H1 (cell line): ENCODE measurements at regions not wholly inside any gene's neighbourhood (a gene's known extent, or its start where the extent isn't known, plus 50 kb on each side); places are given as distances from the start of the nearest gene placed in this dataset.
A peak's percentile ranks its signal among the peaks of the same experiment; 100 is the strongest.

Source experiments
- CTCF ChIA-PET: fragments of 300-600 bp; sonication (Branson Sonifier 250); formaldehyde crosslinking; loops from one replicate; lab custom pipeline; 2021; ENCODE audit not compliant: partially characterized antibody; lab: Charles Lee
- POLR2A ChIA-PET: fragments of 300-600 bp; sonication (Branson Sonifier 250); formaldehyde crosslinking; loops from one replicate; lab custom pipeline; 2021; ENCODE audit warnings: inconsistent platforms; ENCODE audit not compliant: partially characterized antibody; lab: Charles Lee
- DNase-seq, 2 experiments: peaks; one replicate each; pipeline versions ENCODE4 v3.0.0 to v3.0.0-alpha.2; 2010 to 2022; ENCODE audit warnings: low spot score in 2 of 2, low read depth in 1 of 2, mixed read lengths in 1 of 2
- FAIRE-seq: peaks from 2 replicates; lab custom pipeline; 2011; peaks lifted over from hg19 to GRCh38; lab: Jason Lieb, UNC
- H2AFZ ChIP-seq: 2 replicates; pipeline ENCODE4 v1.8.1; 2012; ENCODE audit warnings: low read length, inconsistent platforms
- H2AK5ac ChIP-seq: 2 replicates; pipeline ENCODE4 v1.6.1; 2013; ENCODE audit warnings: low read depth, low read length
- H2BK120ac ChIP-seq: replicated peaks from 2 replicates; pipeline ENCODE3; 2013; ENCODE audit warnings: low read depth, low read length, inconsistent platforms
- H2BK12ac ChIP-seq: 2 replicates; pipeline ENCODE4 v1.6.1; 2013; ENCODE audit warnings: low read depth, low read length
- H2BK15ac ChIP-seq: 2 replicates; pipeline ENCODE4 v1.6.1; 2013; ENCODE audit warnings: low read length
- H2BK20ac ChIP-seq: 2 replicates; pipeline ENCODE4 v1.6.1; 2013; ENCODE audit warnings: low read length
- H2BK5ac ChIP-seq: 2 replicates; pipeline ENCODE4 v1.6.1; 2013; ENCODE audit warnings: low read depth, low read length
- H3K14ac ChIP-seq: 2 replicates; pipeline ENCODE4 v1.6.1; 2013; ENCODE audit warnings: inconsistent platforms; ENCODE audit not compliant: insufficient read length
- H3K18ac ChIP-seq: 2 replicates; pipeline ENCODE4 v1.6.1; 2013; ENCODE audit warnings: low read length; ENCODE audit errors: extremely low read depth
- H3K23ac ChIP-seq: 2 replicates; pipeline ENCODE4 v1.6.1; 2013; ENCODE audit warnings: inconsistent platforms; ENCODE audit not compliant: insufficient read length
- H3K23me2 ChIP-seq: 2 replicates; pipeline ENCODE4 v1.6.1; 2013; ENCODE audit warnings: low read depth, low read length
- H3K27ac ChIP-seq: 2 replicates; pipeline ENCODE4 v1.6.1; 2011; ENCODE audit warnings: low read depth, low read length, inconsistent platforms
- H3K27me3 ChIP-seq, 4 experiments: replicated peaks in 1 of 4; 1 replicate in 1 of 4; 2 replicates in 3 of 4; pipeline versions ENCODE4 v1.6.1 to v1.8.1; 2011 to 2013; ENCODE audit warnings: low read length in 3 of 4, mild to moderate bottlenecking in 3 of 4, inconsistent platforms in 2 of 4, mixed read lengths in 2 of 4, moderate library complexity in 1 of 4; ENCODE audit not compliant: control insufficient read depth in 3 of 4, insufficient read depth in 3 of 4; ENCODE audit errors: extremely low read depth in 1 of 4
- H3K36me3 ChIP-seq, 4 experiments: 2 replicates each; pipeline versions ENCODE4 v1.6.1 to v1.8.1; 2011 to 2013; ENCODE audit warnings: mild to moderate bottlenecking in 4 of 4, low read length in 3 of 4, moderate library complexity in 2 of 4, control low read depth in 1 of 4, inconsistent platforms in 1 of 4; ENCODE audit not compliant: insufficient read depth in 4 of 4, control insufficient read depth in 2 of 4
- H3K4ac ChIP-seq: replicated peaks from 2 replicates; pipeline ENCODE3; 2013; ENCODE audit warnings: low read length, low read depth, mixed read lengths, inconsistent platforms; ENCODE audit not compliant: insufficient read length
- H3K4me1 ChIP-seq, 4 experiments: replicated peaks in 1 of 4; 1 replicate in 1 of 4; 2 replicates in 3 of 4; pipeline versions ENCODE4 v1.6.1 to v1.8.1; 2011 to 2013; ENCODE audit warnings: low read length in 3 of 4, inconsistent platforms in 2 of 4, mixed read lengths in 1 of 4; ENCODE audit not compliant: insufficient read depth in 4 of 4, control insufficient read depth in 3 of 4
- H3K4me2 ChIP-seq, 2 experiments: 2 replicates each; pipeline versions ENCODE4 v1.6.1 to v1.8.1; 2011 to 2013; ENCODE audit warnings: low read depth in 2 of 2, low read length in 2 of 2, control low read depth in 1 of 2, inconsistent platforms in 1 of 2, mild to moderate bottlenecking in 1 of 2; ENCODE audit not compliant: insufficient read depth in 1 of 2
- H3K4me3 ChIP-seq, 4 experiments: fragments of 200-600, 300-600 bp in 1 of 4; sonication (generic), shearing (Covaris generic), sonication (Bioruptor Twin) in 1 of 4; 2 replicates each; pipeline versions ENCODE4 v1.5.1 to v1.8.1; 2011 to 2016; ENCODE audit warnings: low read length in 4 of 4, low read depth in 3 of 4, control low read depth in 2 of 4, inconsistent platforms in 2 of 4, mild to moderate bottlenecking in 2 of 4, mixed read lengths in 1 of 4, moderate library complexity in 1 of 4; ENCODE audit not compliant: insufficient read depth in 2 of 4; ENCODE audit errors: extremely low read depth in 1 of 4
- H3K56ac ChIP-seq: replicated peaks from 2 replicates; pipeline ENCODE3; 2013; ENCODE audit warnings: low read depth, mild to moderate bottlenecking, mixed read lengths, low read length, inconsistent platforms; ENCODE audit not compliant: insufficient read length
- H3K79me1 ChIP-seq: 2 replicates; pipeline ENCODE4 v1.6.1; 2013; ENCODE audit warnings: low read depth, low read length, control low read depth
- H3K79me2 ChIP-seq, 2 experiments: 2 replicates each; pipeline versions ENCODE4 v1.6.1 to v1.8.1; 2012 to 2013; ENCODE audit warnings: low read length in 2 of 2, mild to moderate bottlenecking in 2 of 2, inconsistent platforms in 1 of 2; ENCODE audit not compliant: insufficient read depth in 2 of 2, control insufficient read depth in 1 of 2
- H3K9ac ChIP-seq, 4 experiments: replicated peaks in 1 of 4; 1 replicate in 1 of 4; 2 replicates in 3 of 4; pipeline versions ENCODE4 v1.6.1 to v1.8.1; 2011 to 2013; ENCODE audit warnings: low read depth in 3 of 4, low read length in 3 of 4, control low read depth in 2 of 4, mild to moderate bottlenecking in 2 of 4, moderate library complexity in 2 of 4, inconsistent platforms in 1 of 4; ENCODE audit errors: extremely low read depth in 1 of 4
- H3K9me3 ChIP-seq, 2 experiments: 2 replicates each; pipeline versions ENCODE4 v1.6.1 to v1.8.1; 2012 to 2013; ENCODE audit warnings: mild to moderate bottlenecking in 2 of 2, moderate library complexity in 2 of 2, control low read depth in 1 of 2, inconsistent platforms in 1 of 2, low read depth in 1 of 2, low read length in 1 of 2, mixed read lengths in 1 of 2; ENCODE audit not compliant: insufficient read depth in 2 of 2
- H4K20me1 ChIP-seq, 2 experiments: replicated peaks in 1 of 2; 2 replicates each; pipeline versions ENCODE3 to v1.8.1; 2011 to 2013; ENCODE audit warnings: inconsistent platforms in 2 of 2, low read length in 2 of 2, mild to moderate bottlenecking in 1 of 2; ENCODE audit not compliant: insufficient read depth in 2 of 2, control insufficient read depth in 1 of 2
- H4K5ac ChIP-seq: 2 replicates; pipeline ENCODE4 v1.6.1; 2013; ENCODE audit warnings: low read length, low read depth, mixed read lengths, inconsistent platforms; ENCODE audit not compliant: insufficient read length
- H4K8ac ChIP-seq: 2 replicates; pipeline ENCODE4 v1.8.0; 2013; ENCODE audit warnings: mild to moderate bottlenecking, moderate library complexity, low read length, inconsistent platforms; ENCODE audit not compliant: insufficient read depth; ENCODE audit errors: extremely low read depth
- H4K91ac ChIP-seq: replicated peaks from 2 replicates; pipeline ENCODE3; 2013; ENCODE audit warnings: low read length, mixed read lengths, inconsistent platforms; ENCODE audit not compliant: insufficient read length
- ASH2L ChIP-seq: fragments of 200-600, 300-600 bp; sonication (generic); IDR thresholded peaks from one replicate; pipeline ENCODE4 v1.7.1; 2017; ENCODE audit warnings: low read length
- ATF3 ChIP-seq: IDR thresholded peaks from 2 replicates; pipeline ENCODE4 v1.6.1; 2011; ENCODE audit warnings: low read depth, mild to moderate bottlenecking, low read length; ENCODE audit not compliant: insufficient read depth
- BCL11A ChIP-seq, 2 experiments: IDR thresholded peaks; one replicate each; pipeline ENCODE4 v1.6.1; 2011; ENCODE audit warnings: low read depth in 2 of 2, low read length in 2 of 2, mild to moderate bottlenecking in 2 of 2
- BRCA1 ChIP-seq: IDR thresholded peaks from 2 replicates; pipeline ENCODE4 v1.6.1; 2012; ENCODE audit warnings: low read depth, low read length, improper control_type of control experiment
- CEBPB ChIP-seq: IDR thresholded peaks from 2 replicates; pipeline ENCODE4 v1.6.1; 2012; ENCODE audit warnings: low read depth, low read length
- FOSL1 ChIP-seq: IDR thresholded peaks from 2 replicates; pipeline ENCODE4 v1.6.1; 2011; ENCODE audit warnings: mild to moderate bottlenecking, low read depth, low read length, moderate library complexity; ENCODE audit not compliant: insufficient read depth
- JUN ChIP-seq: IDR thresholded peaks from 2 replicates; pipeline ENCODE4 v1.6.1; 2011; ENCODE audit warnings: low read depth, mild to moderate bottlenecking, improper control_type of control experiment, low read length
- JUND ChIP-seq: IDR thresholded peaks from 2 replicates; pipeline ENCODE4 v1.6.1; 2011; ENCODE audit warnings: mild to moderate bottlenecking, improper control_type of control experiment, low read length
- YY1 ChIP-seq: IDR thresholded peaks from 2 replicates; pipeline ENCODE4 v1.6.1; 2011; ENCODE audit warnings: low read depth, mild to moderate bottlenecking, low read length
- WGBS, 2 experiments: shearing (Covaris generic) in 1 of 2; methylation state at CpG; one replicate each; pipeline versions ENCODE4 v1.1.6 to v1.1.7; 2013 to 2015; ENCODE audit warnings: low lambda C conversion rate in 2 of 2, mixed read lengths in 2 of 2, inconsistent platforms in 1 of 2, low coverage in 1 of 2, missing lambda C conversion rate in 1 of 2; ENCODE audit not compliant: insufficient replicate concordance in 2 of 2, insufficient coverage in 1 of 2, insufficient read length in 1 of 2; ENCODE audit errors: extremely low coverage in 1 of 2, missing lambda C conversion rate in 1 of 2; 5-methylcytosine and 5-hydroxymethylcytosine counted together
- TF ChIP-seq, protein P1 (sequence below): IDR thresholded peaks from 2 replicates; pipeline ENCODE4 v1.6.1; 2012; ENCODE audit warnings: low read length, inconsistent platforms

DNA sequence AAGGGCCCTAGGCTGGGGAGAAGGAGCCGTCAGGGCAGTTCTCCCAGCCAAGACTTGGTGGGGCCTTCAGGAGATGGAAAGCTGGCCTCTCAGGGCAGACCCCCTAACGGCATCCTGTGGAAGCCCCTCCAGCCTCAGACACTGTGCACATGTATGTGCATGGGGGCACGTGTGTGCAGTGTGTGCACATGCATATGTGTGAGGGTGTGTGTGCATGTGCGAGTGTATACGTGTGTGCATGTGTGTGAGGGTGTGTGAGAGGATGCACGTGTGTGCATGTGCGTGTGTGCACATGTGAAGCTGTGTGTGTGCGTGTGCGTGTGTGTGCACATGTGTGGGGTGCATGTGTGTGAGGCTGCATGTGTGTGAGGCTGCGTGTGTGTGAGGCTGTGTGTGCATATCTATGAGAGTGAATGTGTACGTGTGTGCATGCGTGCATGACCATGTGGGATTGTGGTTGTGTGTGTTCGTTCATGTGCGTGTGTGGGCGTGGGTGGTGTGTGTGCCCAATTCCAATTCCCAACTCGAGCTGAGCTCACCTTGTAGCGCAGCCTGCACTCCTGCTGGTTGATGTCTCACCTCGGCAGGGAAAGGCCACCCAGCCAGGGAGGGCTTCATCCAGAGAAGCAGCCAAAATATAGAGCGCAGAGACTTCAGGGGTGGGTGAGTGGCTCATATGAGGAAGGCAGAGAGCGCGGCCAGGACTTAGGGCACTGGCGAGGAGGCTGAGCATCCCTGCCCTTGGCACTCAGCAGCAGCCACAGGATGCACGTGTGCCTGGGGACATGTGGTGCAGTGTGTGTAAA is 142.7 kb upstream of the PPP1R26 start:
- no peak for FAIRE-seq
- H3K4me1 ChIP-seq = peaks cover 2 to 27% (median 24%) of the 10 kb centered on the region in 4 experiments
- no peak for TF ChIP-seq JUN
- TF ChIP-seq BRCA1 = no peak
- TF ChIP-seq, protein P1, sequence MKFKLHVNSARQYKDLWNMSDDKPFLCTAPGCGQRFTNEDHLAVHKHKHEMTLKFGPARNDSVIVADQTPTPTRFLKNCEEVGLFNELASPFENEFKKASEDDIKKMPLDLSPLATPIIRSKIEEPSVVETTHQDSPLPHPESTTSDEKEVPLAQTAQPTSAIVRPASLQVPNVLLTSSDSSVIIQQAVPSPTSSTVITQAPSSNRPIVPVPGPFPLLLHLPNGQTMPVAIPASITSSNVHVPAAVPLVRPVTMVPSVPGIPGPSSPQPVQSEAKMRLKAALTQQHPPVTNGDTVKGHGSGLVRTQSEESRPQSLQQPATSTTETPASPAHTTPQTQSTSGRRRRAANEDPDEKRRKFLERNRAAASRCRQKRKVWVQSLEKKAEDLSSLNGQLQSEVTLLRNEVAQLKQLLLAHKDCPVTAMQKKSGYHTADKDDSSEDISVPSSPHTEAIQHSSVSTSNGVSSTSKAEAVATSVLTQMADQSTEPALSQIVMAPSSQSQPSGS = no peak
- no peak for TF ChIP-seq YY1
- no peak for TF ChIP-seq BCL11A (IDR thresholded peaks at IDR 0.05; ENCODE audit: low read depth in 2 of 2, low read length in 2 of 2)
- no peak for TF ChIP-seq CEBPB
- TF ChIP-seq ASH2L = no peak
- TF ChIP-seq JUND = no peak
- TF ChIP-seq FOSL1 = no peak
- TF ChIP-seq ATF3 = no peak

More for the DNA sequence above, 142.7 kb upstream of the PPP1R26 start:
- 88% methylated on average over 23 of the region's 23 CpGs; no CpG with 5 or more reads in 1 of the 2 experiments for WGBS, 2 experiments
- no peak overlapping the region for H3K27ac ChIP-seq
- H2BK20ac ChIP-seq = peak overlapping the region; percentile 99
- no peak overlapping the region; the same call in 1 of the 2 replicates for H4K8ac ChIP-seq
- peak overlapping the region; percentile 84; the same call in 1 of the 2 replicates for H3K18ac ChIP-seq
- H3K56ac ChIP-seq = no peak overlapping the region
- 0 out of 4 replicates have a peak, but pooled peaks cover 0 to 6% of the 10 kb centered on the region in 2 experiments for H3K9me3 ChIP-seq
- no peak overlapping the region for H4K5ac ChIP-seq
- H4K91ac ChIP-seq = peak overlapping the region; percentile 99
- no peak overlapping the region for H2AFZ ChIP-seq
- H3K23ac ChIP-seq = no peak overlapping the region
- ChIA-PET CTCF (interaction anchor here (0.9 to 1.5 kb wide), 3 partner anchors 23 to 76 kb away, joined by 4 to 5 read pairs (median 4); no protein-coding TSS in a partner anchor), POLR2A (no interaction called here)
- H3K79me1 ChIP-seq = peaks cover 3% of the 10 kb centered on the region; the same call in 1 of the 2 replicates
- H3K4me2 ChIP-seq = no peak overlapping the region
- peak overlapping the region; percentile 78 for H2BK5ac ChIP-seq
- H3K27me3 ChIP-seq = peaks cover 0 to 3% (median 0%) of the 10 kb centered on the region in 4 experiments; a peak in 1 of 7 replicates
- H2BK15ac ChIP-seq = peak overlapping the region; percentile 99
- no peak overlapping the region for H3K9ac ChIP-seq
- H3K4me3 ChIP-seq = no peak overlapping the region; a peak in 1 of 8 replicates
- DNase-seq = peak in 1 of 2 experiments; percentile 41
- no peaks in the 10 kb centered on the region for H3K79me2 ChIP-seq
- peaks cover 10% of the 10 kb centered on the region; the same call in 1 of the 2 replicates for H3K23me2 ChIP-seq
- peak overlapping the region; percentile 35 for H3K14ac ChIP-seq
- peak overlapping the region; percentile 69 for H2BK120ac ChIP-seq
- peak overlapping the region; percentile 94 for H2AK5ac ChIP-seq
- peak overlapping the region; percentile 98 for H3K4ac ChIP-seq
- peaks cover 0 to 6% of the 10 kb centered on the region in 2 experiments for H4K20me1 ChIP-seq
- H3K36me3 ChIP-seq = no peaks in the 10 kb centered on the region
- peak overlapping the region; percentile 96; the same call in 1 of the 2 replicates for H2BK12ac ChIP-seq
